Tibial nerve (tissue), 4 donors: ENCODE measurements at regions not wholly inside any gene's neighbourhood (a gene's known extent, or its start where the extent isn't known, plus 50 kb on each side); places are given as distances from the start of the nearest gene placed in this dataset.

Source experiments
- EP300 ChIP-seq, 2 donors: sonication (generic); formaldehyde crosslinking; IDR thresholded peaks; one replicate each; pipeline ENCODE4 v1.6.1; 2017; ENCODE audit warnings: antibody characterized with exemption in 2 of 2, mild to moderate bottlenecking in 1 of 2
- TF ChIP-seq, protein P1 (sequence below), 5 experiments: fragments of 200-600 bp in 3 of 5; fragments of 450-650 bp in 2 of 5; sonication (generic) in 3 of 5; IDR thresholded peaks; one replicate each; pipeline ENCODE4 v1.5.1; 2016 to 2019; ENCODE audit warnings: antibody characterized with exemption in 5 of 5, mild to moderate bottlenecking in 3 of 5, moderate library complexity in 2 of 5

DNA sequence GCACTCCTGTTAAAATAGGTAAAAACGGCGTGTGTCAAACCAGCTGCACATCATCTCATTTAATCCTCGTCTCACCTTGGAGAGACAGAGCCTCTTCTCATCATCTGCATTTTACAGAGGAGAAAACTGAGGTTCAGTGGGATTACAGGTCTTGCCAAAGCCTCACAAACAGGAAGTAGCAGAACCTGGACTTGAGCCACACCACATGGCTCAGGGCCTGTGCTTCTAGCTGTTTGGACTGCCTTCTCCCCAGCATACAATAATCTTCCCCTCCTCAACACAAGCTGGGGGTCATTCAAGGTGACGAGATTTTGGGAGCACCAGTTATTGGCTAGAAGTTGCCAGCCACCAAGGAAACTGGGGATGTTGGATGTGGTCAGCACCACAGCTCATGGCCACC, 167.9 kb upstream of the ZC3H12A start:
- TF ChIP-seq, protein P1, sequence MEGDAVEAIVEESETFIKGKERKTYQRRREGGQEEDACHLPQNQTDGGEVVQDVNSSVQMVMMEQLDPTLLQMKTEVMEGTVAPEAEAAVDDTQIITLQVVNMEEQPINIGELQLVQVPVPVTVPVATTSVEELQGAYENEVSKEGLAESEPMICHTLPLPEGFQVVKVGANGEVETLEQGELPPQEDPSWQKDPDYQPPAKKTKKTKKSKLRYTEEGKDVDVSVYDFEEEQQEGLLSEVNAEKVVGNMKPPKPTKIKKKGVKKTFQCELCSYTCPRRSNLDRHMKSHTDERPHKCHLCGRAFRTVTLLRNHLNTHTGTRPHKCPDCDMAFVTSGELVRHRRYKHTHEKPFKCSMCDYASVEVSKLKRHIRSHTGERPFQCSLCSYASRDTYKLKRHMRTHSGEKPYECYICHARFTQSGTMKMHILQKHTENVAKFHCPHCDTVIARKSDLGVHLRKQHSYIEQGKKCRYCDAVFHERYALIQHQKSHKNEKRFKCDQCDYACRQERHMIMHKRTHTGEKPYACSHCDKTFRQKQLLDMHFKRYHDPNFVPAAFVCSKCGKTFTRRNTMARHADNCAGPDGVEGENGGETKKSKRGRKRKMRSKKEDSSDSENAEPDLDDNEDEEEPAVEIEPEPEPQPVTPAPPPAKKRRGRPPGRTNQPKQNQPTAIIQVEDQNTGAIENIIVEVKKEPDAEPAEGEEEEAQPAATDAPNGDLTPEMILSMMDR (IDR thresholded peaks at IDR 0.05), result no peak
- TF ChIP-seq EP300 (IDR thresholded peaks at IDR 0.05), result no peak
